ENCODE measurements at regions not wholly inside any gene's neighbourhood (a gene's known extent, or its start where the extent isn't known, plus 50 kb on each side); places are given as distances from the start of the nearest gene placed in this dataset.

- DNase-seq (ENCODE audit: low spot score in 2 of 2): no peak
- no peak overlapping the region for H3K4me3 ChIP-seq
- TF ChIP-seq POLR2A (IDR thresholded peaks at IDR 0.05): no peak
- TF ChIP-seq, protein P1, sequence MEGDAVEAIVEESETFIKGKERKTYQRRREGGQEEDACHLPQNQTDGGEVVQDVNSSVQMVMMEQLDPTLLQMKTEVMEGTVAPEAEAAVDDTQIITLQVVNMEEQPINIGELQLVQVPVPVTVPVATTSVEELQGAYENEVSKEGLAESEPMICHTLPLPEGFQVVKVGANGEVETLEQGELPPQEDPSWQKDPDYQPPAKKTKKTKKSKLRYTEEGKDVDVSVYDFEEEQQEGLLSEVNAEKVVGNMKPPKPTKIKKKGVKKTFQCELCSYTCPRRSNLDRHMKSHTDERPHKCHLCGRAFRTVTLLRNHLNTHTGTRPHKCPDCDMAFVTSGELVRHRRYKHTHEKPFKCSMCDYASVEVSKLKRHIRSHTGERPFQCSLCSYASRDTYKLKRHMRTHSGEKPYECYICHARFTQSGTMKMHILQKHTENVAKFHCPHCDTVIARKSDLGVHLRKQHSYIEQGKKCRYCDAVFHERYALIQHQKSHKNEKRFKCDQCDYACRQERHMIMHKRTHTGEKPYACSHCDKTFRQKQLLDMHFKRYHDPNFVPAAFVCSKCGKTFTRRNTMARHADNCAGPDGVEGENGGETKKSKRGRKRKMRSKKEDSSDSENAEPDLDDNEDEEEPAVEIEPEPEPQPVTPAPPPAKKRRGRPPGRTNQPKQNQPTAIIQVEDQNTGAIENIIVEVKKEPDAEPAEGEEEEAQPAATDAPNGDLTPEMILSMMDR (IDR thresholded peaks at IDR 0.05): no peak
- TF ChIP-seq POLR2AphosphoS5 (IDR thresholded peaks at IDR 0.05): no peak
- H3K27me3 ChIP-seq: no peaks in the 10 kb centered on the region
- no peak overlapping the region for H3K27ac ChIP-seq
- intact Hi-C loops (cut with DNase I; ENCODE audit: low total_unique reads): no loop called here
- no peaks in the 10 kb centered on the region for H3K9me3 ChIP-seq
- H3K36me3 ChIP-seq: no peaks in the 10 kb centered on the region
- no peaks in the 10 kb centered on the region for H3K4me1 ChIP-seq
Measured at GRCh38 chr5:159507055-159507454, 176.8 kb upstream of the IL12B start.

DNA sequence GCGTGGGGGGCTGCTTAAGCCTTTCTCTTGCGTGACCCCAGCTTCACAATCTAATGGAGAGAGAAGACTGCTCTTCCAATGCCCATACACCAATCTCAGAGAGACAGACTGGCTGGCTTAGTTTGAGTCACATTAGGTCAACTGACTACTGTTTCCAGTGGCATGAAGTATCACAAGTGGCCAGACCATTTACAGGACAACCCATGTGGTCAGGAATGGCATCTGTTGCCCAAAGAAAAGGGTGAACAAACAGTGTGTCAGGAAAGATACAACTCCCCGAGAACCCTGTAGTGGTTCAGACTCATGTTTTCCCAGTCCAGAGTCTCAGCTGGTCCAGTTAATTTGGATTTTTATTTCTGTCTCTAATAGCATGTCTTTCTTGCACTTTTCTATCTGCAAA lies 177.4 kb upstream of the IL12B start:
- no peak for DNase-seq (ENCODE audit: low spot score in 2 of 2)
- no peaks in the 10 kb centered on the region for H3K36me3 ChIP-seq
- intact Hi-C loops (cut with DNase I; ENCODE audit: low total_unique reads): no loop called here
- H3K27me3 ChIP-seq: no peaks in the 10 kb centered on the region
- TF ChIP-seq, protein P1 (IDR thresholded peaks at IDR 0.05): no peak
- TF ChIP-seq POLR2A (IDR thresholded peaks at IDR 0.05) (no peak), POLR2AphosphoS5 (IDR thresholded peaks at IDR 0.05) (no peak)
- no peak overlapping the region for H3K4me3 ChIP-seq
- H3K9me3 ChIP-seq: no peaks in the 10 kb centered on the region
- H3K4me1 ChIP-seq: no peaks in the 10 kb centered on the region
- no peak overlapping the region for H3K27ac ChIP-seq

DNA sequence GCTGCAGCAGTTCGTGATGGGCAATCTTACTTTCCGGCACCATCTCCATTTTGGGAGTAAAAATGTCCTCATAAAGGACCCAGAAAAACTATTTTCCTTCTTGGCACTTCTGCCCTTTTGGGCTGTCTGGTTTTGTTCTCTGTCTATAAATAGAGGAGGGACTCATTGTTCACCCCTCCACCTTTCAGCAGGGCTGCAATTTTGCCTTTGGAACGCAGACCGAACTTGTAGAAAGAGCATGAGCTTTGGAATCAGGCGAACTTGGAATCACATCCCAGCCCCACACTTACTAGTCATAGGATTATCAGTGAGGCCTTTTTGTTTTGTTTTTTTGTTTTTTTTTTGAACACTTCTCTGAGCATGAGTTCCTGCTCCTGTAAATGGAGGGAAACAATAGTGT lies 178.1 kb upstream of the IL12B start:
- H3K4me1 ChIP-seq: no peaks in the 10 kb centered on the region

GRCh38 chr5:159509002-159509660 lies 178.8 kb upstream of the IL12B start:
- no peak overlapping the region for H3K4me3 ChIP-seq
- no peaks in the 10 kb centered on the region for H3K9me3 ChIP-seq
- no peak for DNase-seq (ENCODE audit: low spot score in 2 of 2)
- no peak overlapping the region for H3K27ac ChIP-seq
- no peaks in the 10 kb centered on the region for H3K4me1 ChIP-seq
- peaks cover 0 to under 1% of the 10 kb centered on the region in 2 donors for H3K27me3 ChIP-seq
- intact Hi-C loops (cut with DNase I; ENCODE audit: low total_unique reads): no loop called here
- H3K36me3 ChIP-seq: no peaks in the 10 kb centered on the region
- TF ChIP-seq POLR2AphosphoS5 (IDR thresholded peaks at IDR 0.05) (no peak), POLR2A (IDR thresholded peaks at IDR 0.05) (no peak)
- TF ChIP-seq, protein P1 (IDR thresholded peaks at IDR 0.05): no peak

More for the DNA sequence above, 178.1 kb upstream of the IL12B start:
- no peak for DNase-seq (ENCODE audit: low spot score in 2 of 2)
- Histone ChIP-seq H3K27ac (no peak overlapping the region), H3K9me3 (no peaks in the 10 kb centered on the region), H3K4me3 (no peak overlapping the region), H3K27me3 (no peaks in the 10 kb centered on the region), H3K36me3 (no peaks in the 10 kb centered on the region)
- TF ChIP-seq, protein P1 (IDR thresholded peaks at IDR 0.05): no peak
- TF ChIP-seq POLR2AphosphoS5 (IDR thresholded peaks at IDR 0.05) (no peak), POLR2A (IDR thresholded peaks at IDR 0.05) (no peak)
- intact Hi-C loops (cut with DNase I; ENCODE audit: low total_unique reads): no loop called here

DNA sequence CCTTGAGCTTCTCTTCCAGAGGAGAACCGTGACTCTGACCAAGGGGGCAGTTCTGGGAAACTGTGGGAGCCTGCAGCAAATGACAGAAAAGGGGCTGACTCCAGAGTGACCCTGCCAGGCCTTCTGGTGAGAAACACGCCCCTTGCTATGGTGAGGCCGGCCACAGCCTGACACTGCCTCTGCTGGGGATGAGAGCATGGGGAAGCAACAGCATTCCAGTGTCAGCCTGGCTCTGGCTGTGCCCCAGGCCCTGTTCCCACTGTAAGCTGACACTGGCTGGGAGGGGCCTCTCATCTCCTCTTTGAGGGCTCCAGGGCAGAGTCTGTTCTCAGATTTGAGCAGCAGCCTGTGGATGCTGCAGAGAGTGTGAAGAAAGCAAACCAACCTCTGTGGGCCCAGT lies 180.0 kb upstream of the IL12B start:
- intact Hi-C loops (cut with DNase I; ENCODE audit: low total_unique reads): no loop called here

More for the DNA sequence above, 180.0 kb upstream of the IL12B start:
- Histone ChIP-seq H3K36me3 (no peaks in the 10 kb centered on the region), H3K27me3 (peaks cover 0 to 9% of the 10 kb centered on the region in 2 donors), H3K4me3 (no peak overlapping the region), H3K9me3 (no peaks in the 10 kb centered on the region), H3K4me1 (no peaks in the 10 kb centered on the region), H3K27ac (no peak overlapping the region)
- peak; percentile 20 to 68 for DNase-seq (ENCODE audit: low spot score in 2 of 2)
- TF ChIP-seq, protein P1 (IDR thresholded peaks at IDR 0.05): no peak

Data from breast epithelium (tissue), 4 donors.